T-helper 17 cell (primary cell): ENCODE measurements at regions not wholly inside any gene's neighbourhood (a gene's known extent, or its start where the extent isn't known, plus 50 kb on each side); places are given as distances from the start of the nearest gene placed in this dataset.

Experiments
- ATAC-seq: fragments of 150-1000 bp; cut with Tn5 transposase; 2 replicates; pipeline ENCODE4 v1.10.0; 2021; ENCODE audit warnings: mild to moderate bottlenecking, moderate library complexity
- DNase-seq, 3 donors: peaks; one replicate each; pipeline versions ENCODE4 v3.0.0 to v3.0.0-alpha.2; 2020 to 2021
- H3K9me3 ChIP-seq: one replicate; pipeline ENCODE4 v1.7.0; 2013; ENCODE audit warnings: low read length, mild to moderate bottlenecking; ENCODE audit not compliant: control insufficient read depth, poor library complexity, severe bottlenecking
- H3K27ac Mint-ChIP-seq: one replicate; pipeline ENCODE4 v1.8.0; 2022; ENCODE audit warnings: mild to moderate bottlenecking, moderate library complexity, mixed read lengths
- H3K27me3 Mint-ChIP-seq: one replicate; pipeline ENCODE4 v1.8.0; 2022; ENCODE audit warnings: mixed read lengths
- H3K36me3 Mint-ChIP-seq: one replicate; pipeline ENCODE4 v1.8.0; 2022; ENCODE audit warnings: low read depth, mixed read lengths
- H3K4me1 Mint-ChIP-seq: one replicate; pipeline ENCODE4 v1.8.0; 2022; ENCODE audit warnings: mild to moderate bottlenecking, mixed read lengths
- H3K4me3 Mint-ChIP-seq: one replicate; pipeline ENCODE4 v1.8.0; 2022; ENCODE audit warnings: mild to moderate bottlenecking, moderate library complexity, mixed read lengths

GRCh38 chr9:107712390-107712789, 222.8 kb upstream of the KLF4 start:
- ATAC-seq, result no peak
- no peaks in the 10 kb centered on the region for H3K9me3 ChIP-seq
- Mint-ChIP-seq H3K4me3 (no peak overlapping the region), H3K4me1 (no peaks in the 10 kb centered on the region), H3K36me3 (no peaks in the 10 kb centered on the region), H3K27me3 (no peaks in the 10 kb centered on the region), H3K27ac (no peak overlapping the region)
- DNase-seq, result no peak

- Mint-ChIP-seq H3K27me3 (no peaks in the 10 kb centered on the region), H3K4me1 (no peaks in the 10 kb centered on the region), H3K27ac (no peak overlapping the region), H3K36me3 (no peaks in the 10 kb centered on the region), H3K4me3 (no peak overlapping the region)
- no peaks in the 10 kb centered on the region for H3K9me3 ChIP-seq
- no peak for DNase-seq
- ATAC-seq, result no peak
Observed at GRCh38 chr9:107711542-107711941, 222.0 kb upstream of the KLF4 start.

- Mint-ChIP-seq H3K27ac (no peak overlapping the region), H3K36me3 (no peaks in the 10 kb centered on the region), H3K27me3 (no peaks in the 10 kb centered on the region), H3K4me1 (no peaks in the 10 kb centered on the region), H3K4me3 (no peak overlapping the region)
- H3K9me3 ChIP-seq, result no peaks in the 10 kb centered on the region
- no peak for ATAC-seq
- no peak for DNase-seq
Observed at GRCh38 chr9:107710953-107711352, 221.4 kb upstream of the KLF4 start.

GRCh38 chr9:107710546-107710945, 221.0 kb upstream of the KLF4 start:
- no peak for ATAC-seq

GRCh38 chr9:107708791-107709190, 219.2 kb upstream of the KLF4 start:
- no peaks in the 10 kb centered on the region for H3K4me1 Mint-ChIP-seq
- no peak for ATAC-seq
- H3K9me3 ChIP-seq, result no peaks in the 10 kb centered on the region
- no peaks in the 10 kb centered on the region for H3K36me3 Mint-ChIP-seq
- H3K27ac Mint-ChIP-seq, result no peak overlapping the region
- DNase-seq, result no peak
- no peaks in the 10 kb centered on the region for H3K27me3 Mint-ChIP-seq
- no peak overlapping the region for H3K4me3 Mint-ChIP-seq

More at GRCh38 chr9:107710546-107710945, 221.0 kb upstream of the KLF4 start:
- H3K4me3 Mint-ChIP-seq, result no peak overlapping the region
- H3K9me3 ChIP-seq, result no peaks in the 10 kb centered on the region
- no peak for DNase-seq
- H3K27me3 Mint-ChIP-seq, result no peaks in the 10 kb centered on the region
- H3K27ac Mint-ChIP-seq, result no peak overlapping the region
- no peaks in the 10 kb centered on the region for H3K4me1 Mint-ChIP-seq
- no peaks in the 10 kb centered on the region for H3K36me3 Mint-ChIP-seq

GRCh38 chr9:107707915-107708441, 218.4 kb upstream of the KLF4 start:
- Mint-ChIP-seq H3K4me1 (no peaks in the 10 kb centered on the region), H3K27ac (no peak overlapping the region), H3K4me3 (no peak overlapping the region), H3K36me3 (no peaks in the 10 kb centered on the region), H3K27me3 (no peaks in the 10 kb centered on the region)
- DNase-seq (no peak), ATAC-seq (no peak)
- H3K9me3 ChIP-seq, result no peaks in the 10 kb centered on the region

- Mint-ChIP-seq H3K27ac (no peak overlapping the region), H3K4me3 (no peak overlapping the region), H3K36me3 (no peaks in the 10 kb centered on the region), H3K4me1 (no peaks in the 10 kb centered on the region), H3K27me3 (no peaks in the 10 kb centered on the region)
- DNase-seq, result no peak
- H3K9me3 ChIP-seq, result no peaks in the 10 kb centered on the region
- ATAC-seq, result no peak
Observed at GRCh38 chr9:107707428-107707837, 217.9 kb upstream of the KLF4 start.

- no peak for ATAC-seq
Observed at GRCh38 chr9:107706701-107707427, 217.3 kb upstream of the KLF4 start.

GRCh38 chr9:107705521-107705920, 216.0 kb upstream of the KLF4 start:
- H3K9me3 ChIP-seq, result no peaks in the 10 kb centered on the region
- Mint-ChIP-seq H3K27ac (no peak overlapping the region), H3K4me1 (no peaks in the 10 kb centered on the region), H3K4me3 (no peak overlapping the region), H3K27me3 (no peaks in the 10 kb centered on the region), H3K36me3 (no peaks in the 10 kb centered on the region)
- no peak for DNase-seq
- ATAC-seq, result no peak

More at GRCh38 chr9:107706701-107707427, 217.3 kb upstream of the KLF4 start:
- no peaks in the 10 kb centered on the region for H3K27me3 Mint-ChIP-seq
- no peaks in the 10 kb centered on the region for H3K4me1 Mint-ChIP-seq
- no peaks in the 10 kb centered on the region for H3K36me3 Mint-ChIP-seq
- DNase-seq, result no peak
- no peaks in the 10 kb centered on the region for H3K9me3 ChIP-seq
- H3K4me3 Mint-ChIP-seq, result no peak overlapping the region
- no peak overlapping the region for H3K27ac Mint-ChIP-seq

- DNase-seq (no peak), ATAC-seq (no peak)
- Mint-ChIP-seq H3K27ac (no peak overlapping the region), H3K27me3 (no peaks in the 10 kb centered on the region), H3K4me1 (no peaks in the 10 kb centered on the region), H3K36me3 (no peaks in the 10 kb centered on the region), H3K4me3 (no peak overlapping the region)
- H3K9me3 ChIP-seq, result no peaks in the 10 kb centered on the region
Observed at GRCh38 chr9:107704774-107705173, 215.2 kb upstream of the KLF4 start.

- ATAC-seq (no peak), DNase-seq (no peak)
- Mint-ChIP-seq H3K27ac (no peak overlapping the region), H3K27me3 (no peaks in the 10 kb centered on the region), H3K4me3 (no peak overlapping the region), H3K4me1 (no peaks in the 10 kb centered on the region), H3K36me3 (no peaks in the 10 kb centered on the region)
- H3K9me3 ChIP-seq, result no peaks in the 10 kb centered on the region
Observed at GRCh38 chr9:107703651-107704050, 214.1 kb upstream of the KLF4 start.

- H3K27ac Mint-ChIP-seq, result no peak overlapping the region
- H3K4me3 Mint-ChIP-seq, result no peak overlapping the region
- no peak for ATAC-seq
- no peaks in the 10 kb centered on the region for H3K4me1 Mint-ChIP-seq
- H3K9me3 ChIP-seq, result no peaks in the 10 kb centered on the region
- no peak for DNase-seq
- no peaks in the 10 kb centered on the region for H3K27me3 Mint-ChIP-seq
- H3K36me3 Mint-ChIP-seq, result no peaks in the 10 kb centered on the region
Observed at GRCh38 chr9:107700847-107701246, 211.3 kb upstream of the KLF4 start.

- Mint-ChIP-seq H3K4me1 (no peaks in the 10 kb centered on the region), H3K36me3 (no peaks in the 10 kb centered on the region), H3K27ac (no peak overlapping the region), H3K4me3 (no peak overlapping the region), H3K27me3 (no peaks in the 10 kb centered on the region)
- H3K9me3 ChIP-seq, result no peaks in the 10 kb centered on the region
- DNase-seq (no peak), ATAC-seq (no peak)
Observed at GRCh38 chr9:107699231-107699630, 209.7 kb upstream of the KLF4 start.

- H3K27me3 Mint-ChIP-seq, result no peaks in the 10 kb centered on the region
- no peak overlapping the region for H3K27ac Mint-ChIP-seq
- ATAC-seq (no peak), DNase-seq (no peak)
- no peaks in the 10 kb centered on the region for H3K36me3 Mint-ChIP-seq
- no peaks in the 10 kb centered on the region for H3K9me3 ChIP-seq
- no peak overlapping the region for H3K4me3 Mint-ChIP-seq
- no peaks in the 10 kb centered on the region for H3K4me1 Mint-ChIP-seq
Observed at GRCh38 chr9:107698779-107699178, 209.2 kb upstream of the KLF4 start.
